AG09319 (cell line): ENCODE measurements at regions not wholly inside any gene's neighbourhood (a gene's known extent, or its start where the extent isn't known, plus 50 kb on each side); places are given as distances from the start of the nearest gene placed in this dataset.

Experiments
- DNase-seq: peaks from one replicate; pipeline ENCODE4 v3.0.0-alpha.2; 2010; ENCODE audit warnings: low read depth; ENCODE audit errors: extremely low read depth
- CTCF ChIP-seq: IDR thresholded peaks from 2 replicates; pipeline ENCODE4 v1.5.1; 2011; ENCODE audit warnings: low read depth, mild to moderate bottlenecking, inconsistent platforms, low read length, moderate library complexity

DNA sequence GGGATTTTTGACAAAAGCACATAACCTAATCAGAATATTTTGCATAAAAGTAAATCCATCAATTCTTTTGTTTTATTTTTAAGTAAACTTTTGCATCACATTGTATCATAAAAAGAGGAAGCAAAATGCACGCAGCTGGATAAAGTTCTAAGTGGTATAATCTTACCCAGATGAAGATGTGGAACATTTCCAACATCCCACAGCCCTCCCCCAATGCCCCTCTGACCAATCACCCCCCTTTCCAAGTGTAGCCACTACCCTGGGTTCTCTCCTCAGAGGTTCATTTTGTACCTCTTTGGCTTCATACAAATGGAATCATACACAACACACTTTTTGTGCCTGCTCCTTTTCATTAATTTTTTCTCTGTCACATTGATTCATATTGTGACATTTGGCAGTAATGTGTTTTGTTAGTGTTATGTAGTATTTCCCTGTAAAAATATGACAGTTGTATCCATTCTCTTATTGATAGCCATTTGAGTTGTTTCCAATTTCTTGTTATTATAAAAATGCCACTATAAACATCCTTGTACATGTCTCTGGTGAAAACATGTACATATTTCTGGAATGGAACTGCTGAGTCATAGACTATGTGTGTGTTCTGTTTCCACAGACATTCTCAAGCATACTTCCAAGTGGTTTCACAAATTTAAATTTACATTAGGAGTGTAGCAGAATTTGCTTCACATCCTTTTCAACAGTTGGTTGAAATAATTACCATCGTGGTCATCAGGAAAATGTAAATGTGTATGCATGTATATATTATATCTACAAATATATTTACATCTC, 92.9 kb upstream of the SYNDIG1 start:
- no peak for TF ChIP-seq CTCF
- no peak for DNase-seq

- TF ChIP-seq CTCF: no peak
- no peak for DNase-seq
These were observed 96.1 kb upstream of the SYNDIG1 start for GRCh38 chr20:24373372-24373771.

DNA sequence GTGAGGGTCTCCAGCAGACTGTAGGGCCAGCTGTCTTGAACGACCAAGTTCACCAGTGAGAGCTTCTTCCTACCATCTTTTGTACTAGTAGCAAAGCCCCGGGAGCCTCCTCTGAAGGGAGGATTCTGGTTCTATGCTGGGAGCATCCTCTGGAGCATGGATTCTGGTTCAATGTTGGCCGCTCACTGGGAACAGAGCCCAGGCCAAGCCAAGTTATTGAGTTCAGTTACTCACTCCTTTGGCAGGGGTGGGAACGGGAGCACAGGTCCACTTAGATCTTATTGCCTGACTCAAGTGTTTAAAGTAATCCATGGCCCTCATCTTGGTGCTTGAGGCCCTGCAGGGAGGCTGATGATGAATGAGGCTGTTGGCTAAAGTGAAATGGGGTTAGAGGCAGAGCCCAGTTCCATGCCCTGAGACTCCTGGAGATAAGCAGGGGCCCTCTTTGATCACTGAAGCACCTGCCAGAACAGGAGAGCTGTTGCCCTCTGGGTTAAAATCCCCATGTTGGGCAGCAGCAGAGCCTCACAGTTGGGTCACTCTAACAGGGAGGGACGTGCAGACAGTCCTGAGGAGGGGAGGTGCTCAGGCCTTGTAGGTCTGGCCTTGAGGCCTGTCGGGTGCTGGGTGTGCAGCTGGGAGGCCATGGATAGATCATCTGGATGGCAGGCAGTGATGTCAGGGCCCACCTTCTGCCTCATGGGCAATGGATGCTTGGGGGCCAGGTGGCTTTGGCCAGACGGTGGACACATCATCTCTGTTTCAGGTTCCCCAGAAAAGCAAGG, 98.3 kb upstream of the SYNDIG1 start:
- TF ChIP-seq CTCF: no peak

DNA sequence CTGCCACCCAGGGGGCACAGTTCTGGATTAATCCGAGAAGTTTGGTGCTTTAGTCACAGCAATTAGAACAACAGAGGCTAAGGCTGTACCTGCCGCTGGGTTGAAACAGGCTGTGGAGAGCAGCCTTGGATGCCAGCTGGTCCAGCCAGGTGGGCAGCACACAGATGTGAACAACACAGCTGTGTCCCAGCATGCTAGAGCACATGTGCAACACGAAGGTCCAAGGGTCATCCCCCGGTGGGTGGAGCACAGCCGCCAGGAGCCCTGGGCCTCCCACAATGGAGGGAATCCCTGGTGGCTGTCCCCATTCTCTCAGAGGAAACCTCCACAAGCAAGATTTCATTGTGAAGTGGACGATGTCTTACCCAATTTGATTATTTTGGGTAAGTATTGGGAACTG, 99.2 kb upstream of the SYNDIG1 start:
- TF ChIP-seq CTCF: no peak
- DNase-seq: no peak

More for the DNA sequence above, 98.3 kb upstream of the SYNDIG1 start:
- DNase-seq: no peak

GRCh38 chr20:24368253-24368652, 101.2 kb upstream of the SYNDIG1 start:
- DNase-seq: no peak
- TF ChIP-seq CTCF: no peak

- no peak for DNase-seq
- TF ChIP-seq CTCF: no peak
These were observed 103.0 kb upstream of the SYNDIG1 start for GRCh38 chr20:24366336-24367004.

- no peak for TF ChIP-seq CTCF
- no peak for DNase-seq
These were observed 103.8 kb upstream of the SYNDIG1 start for GRCh38 chr20:24365670-24366069.
